Fibroblast of villous mesenchyme (primary cell): ENCODE measurements at regions not wholly inside any gene's neighbourhood (a gene's known extent, or its start where the extent isn't known, plus 50 kb on each side); places are given as distances from the start of the nearest gene placed in this dataset.
"Not testable (repeated sequence)": the region's sequence is repeated elsewhere in the genome, so short reads cannot be mapped to it uniquely, and the experiment has no call there.

Source experiments
- DNase-seq: peaks from one replicate; pipeline ENCODE4 v3.0.0-alpha.2; 2010; ENCODE audit warnings: low read depth
- H3K4me3 ChIP-seq: 2 replicates; pipeline ENCODE4 v1.5.1; 2011; ENCODE audit warnings: low read depth, mild to moderate bottlenecking, low read length
- TF ChIP-seq, protein P1 (sequence below): IDR thresholded peaks from 2 replicates; pipeline ENCODE4 v1.5.1; 2012; ENCODE audit warnings: low read depth, mild to moderate bottlenecking, low read length; ENCODE audit not compliant: insufficient read depth

DNA sequence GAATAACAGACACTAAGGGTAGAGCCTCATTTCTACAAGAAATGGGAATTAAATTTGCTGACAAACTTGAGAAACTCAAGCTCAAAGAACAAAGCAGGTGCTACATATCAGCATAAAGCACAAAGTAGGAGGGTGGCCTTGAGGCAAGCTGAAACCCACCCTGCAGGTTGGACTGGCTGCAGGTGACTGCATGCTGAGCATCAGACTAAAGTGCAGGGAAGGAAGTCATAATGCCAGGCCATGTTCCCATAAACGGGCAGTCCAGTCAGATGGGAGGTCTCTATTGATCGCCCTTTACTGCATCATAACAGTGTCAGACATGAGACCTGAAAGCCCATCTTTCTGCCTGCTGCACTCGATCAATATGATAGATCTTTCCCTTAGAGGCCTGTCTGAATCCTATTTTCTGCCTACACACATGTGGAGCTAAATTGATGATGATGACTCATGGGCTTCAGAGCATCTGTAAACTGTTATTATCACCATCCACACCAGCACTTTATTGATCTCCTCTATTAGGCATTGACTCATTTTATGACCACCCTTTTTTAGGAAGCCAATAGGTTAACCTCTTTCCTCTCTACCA lies 224.5 kb upstream of the DDI1 start:
- TF ChIP-seq, protein P1, sequence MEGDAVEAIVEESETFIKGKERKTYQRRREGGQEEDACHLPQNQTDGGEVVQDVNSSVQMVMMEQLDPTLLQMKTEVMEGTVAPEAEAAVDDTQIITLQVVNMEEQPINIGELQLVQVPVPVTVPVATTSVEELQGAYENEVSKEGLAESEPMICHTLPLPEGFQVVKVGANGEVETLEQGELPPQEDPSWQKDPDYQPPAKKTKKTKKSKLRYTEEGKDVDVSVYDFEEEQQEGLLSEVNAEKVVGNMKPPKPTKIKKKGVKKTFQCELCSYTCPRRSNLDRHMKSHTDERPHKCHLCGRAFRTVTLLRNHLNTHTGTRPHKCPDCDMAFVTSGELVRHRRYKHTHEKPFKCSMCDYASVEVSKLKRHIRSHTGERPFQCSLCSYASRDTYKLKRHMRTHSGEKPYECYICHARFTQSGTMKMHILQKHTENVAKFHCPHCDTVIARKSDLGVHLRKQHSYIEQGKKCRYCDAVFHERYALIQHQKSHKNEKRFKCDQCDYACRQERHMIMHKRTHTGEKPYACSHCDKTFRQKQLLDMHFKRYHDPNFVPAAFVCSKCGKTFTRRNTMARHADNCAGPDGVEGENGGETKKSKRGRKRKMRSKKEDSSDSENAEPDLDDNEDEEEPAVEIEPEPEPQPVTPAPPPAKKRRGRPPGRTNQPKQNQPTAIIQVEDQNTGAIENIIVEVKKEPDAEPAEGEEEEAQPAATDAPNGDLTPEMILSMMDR, result no peak
- no peak for DNase-seq
- H3K4me3 ChIP-seq, result no peak overlapping the region

DNA sequence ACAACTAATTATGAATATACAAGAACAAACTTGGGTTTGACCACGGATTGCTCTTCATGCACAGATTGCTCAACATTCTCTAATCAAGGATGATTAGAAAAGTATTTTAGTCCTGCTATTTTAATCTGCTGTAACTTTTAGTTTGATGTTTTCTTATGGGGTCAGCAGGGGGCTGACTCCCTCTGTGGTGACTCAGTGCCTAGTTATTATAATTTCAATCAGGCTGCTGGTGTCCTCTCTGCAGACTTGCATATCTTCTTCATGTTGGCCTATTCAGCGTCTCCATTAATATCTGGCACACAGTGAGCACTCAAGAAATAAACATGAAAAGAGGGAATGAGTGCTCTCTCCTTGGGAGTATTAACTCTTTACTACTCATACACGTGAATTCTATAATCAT lies 223.8 kb upstream of the DDI1 start:
- no peak for DNase-seq
- TF ChIP-seq, protein P1, result no peak
- H3K4me3 ChIP-seq, result no peak overlapping the region

DNA sequence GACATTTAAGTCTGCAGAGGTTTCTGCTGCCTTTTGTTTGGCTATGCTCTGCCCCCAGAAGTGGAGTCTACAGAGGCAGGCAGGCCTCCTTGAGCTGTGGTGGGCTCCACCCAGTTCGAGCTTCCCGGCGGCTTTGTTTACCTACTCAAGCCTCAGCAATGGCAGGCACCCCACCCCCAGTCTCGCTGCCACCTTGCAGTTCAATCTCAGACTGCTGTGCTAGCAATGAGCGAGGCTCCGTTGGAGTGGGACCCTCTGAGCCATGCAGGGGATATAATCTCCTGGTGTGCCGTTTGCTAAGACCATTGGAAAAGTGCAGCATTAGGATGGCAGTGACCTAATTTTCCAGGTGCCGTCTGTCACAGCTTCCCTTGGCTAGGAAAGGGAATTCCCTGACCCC lies 216.1 kb upstream of the DDI1 start:
- DNase-seq, H3K4me3 ChIP-seq: not testable (repeated sequence)

DNA sequence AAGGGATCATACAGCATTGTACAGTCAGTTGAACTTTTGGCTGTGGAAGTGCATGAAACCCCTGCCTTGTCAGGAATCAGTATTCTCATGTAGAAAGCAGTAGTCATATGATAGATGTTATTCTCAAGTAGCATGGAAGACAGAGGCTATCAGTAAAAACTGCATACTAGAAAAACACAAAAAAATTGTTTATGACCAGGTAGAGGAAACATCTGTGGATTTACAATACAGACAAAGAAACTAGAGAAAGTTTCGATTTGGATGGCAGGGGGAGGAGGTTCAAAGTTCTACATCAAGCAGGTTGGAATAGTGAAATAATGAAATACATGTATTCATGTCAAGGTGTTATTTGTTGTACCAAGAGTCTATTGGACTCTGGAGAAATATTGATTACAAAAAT lies 212.3 kb upstream of the DDI1 start:
- TF ChIP-seq, protein P1, result no peak
- DNase-seq, result no peak
- H3K4me3 ChIP-seq, result no peak overlapping the region

DNA sequence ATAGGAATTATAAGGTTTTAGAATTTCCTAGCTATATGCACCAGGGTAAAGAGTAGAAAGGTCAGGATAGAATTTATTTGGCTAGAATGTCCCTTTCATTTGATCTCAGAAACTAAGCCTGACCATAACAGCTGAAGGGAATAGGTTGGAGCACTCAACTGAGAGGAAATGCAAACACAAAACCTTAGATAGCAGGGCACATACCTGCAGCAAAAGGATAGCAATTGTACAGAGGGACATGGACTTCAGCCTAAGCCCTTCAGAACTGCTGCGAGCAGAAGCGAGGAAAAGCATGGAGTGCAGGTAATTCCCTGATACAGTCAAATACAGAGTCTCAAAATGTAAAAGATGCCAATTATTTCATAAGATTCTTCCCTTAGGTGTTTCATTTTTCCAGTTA lies 211.0 kb upstream of the DDI1 start:
- DNase-seq, result no peak
- no peak overlapping the region for H3K4me3 ChIP-seq
- TF ChIP-seq, protein P1, result no peak

DNA sequence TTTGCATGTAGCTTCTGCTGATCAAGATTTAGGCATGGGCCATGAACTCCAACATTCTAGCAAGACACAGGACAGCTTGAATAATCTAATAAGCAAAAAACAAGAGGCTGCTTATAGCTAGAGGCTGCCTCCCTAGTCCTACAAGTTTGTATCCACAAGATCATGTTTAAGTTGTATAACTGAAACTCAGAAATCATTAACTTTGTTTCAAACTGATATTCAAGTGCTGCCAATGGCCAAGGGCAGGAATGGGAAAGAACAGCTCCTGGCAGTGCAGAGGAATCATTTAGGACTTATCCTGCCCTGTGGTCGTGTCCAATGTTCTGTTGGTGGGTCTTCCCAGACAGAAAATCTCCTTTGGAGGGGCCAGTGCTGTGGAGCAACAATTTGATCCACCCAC lies 209.6 kb upstream of the DDI1 start:
- TF ChIP-seq, protein P1, result no peak
- DNase-seq, result no peak
- no peak overlapping the region for H3K4me3 ChIP-seq

DNA sequence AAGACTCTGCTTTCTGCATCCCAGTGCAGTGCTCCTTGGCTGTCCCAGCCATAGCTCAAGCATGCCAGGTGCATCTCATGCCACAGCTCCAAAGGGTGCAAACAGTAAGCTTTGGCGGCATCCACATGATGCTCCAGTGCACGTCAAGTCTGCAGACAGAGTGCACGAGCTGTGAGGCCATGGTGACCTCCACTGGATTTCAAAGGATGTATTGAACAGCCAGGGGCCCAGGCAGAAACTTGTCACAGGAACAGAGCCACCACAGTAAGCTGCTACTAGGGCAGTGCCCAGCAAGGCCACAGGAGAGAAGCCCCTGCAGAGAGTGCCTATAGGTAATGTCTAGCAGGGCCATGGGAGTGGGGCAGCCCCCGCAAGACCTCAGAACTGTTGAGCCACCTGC lies 206.8 kb upstream of the DDI1 start:
- no peak overlapping the region for H3K4me3 ChIP-seq
- TF ChIP-seq, protein P1, result no peak

More for the DNA sequence above, 206.8 kb upstream of the DDI1 start:
- no peak for DNase-seq
